K562 (cell line): ENCODE measurements at regions not wholly inside any gene's neighbourhood (a gene's known extent, or its start where the extent isn't known, plus 50 kb on each side); places are given as distances from the start of the nearest gene placed in this dataset.

ENCODE experiments used
- ATAC-seq: fragments of 200-7000 bp; cut with Tn5 transposase; 3 replicates; pipeline ENCODE4 v1.9.1; 2020; ENCODE audit warnings: moderate library complexity
- BruUV-seq: library from RNA; stranded (reverse); fragments of 400-500 nt; replicated peaks from 2 replicates; lab custom pipeline; 2021; lab: Mats Ljungman, UMichigan
- CTCF ChIA-PET: fragments of 300-600 bp; formaldehyde crosslinking; extraction: SDS; loops from one replicate; lab custom pipeline; 2021; ENCODE audit warnings: low intra/inter-chr PET ratio; lab: Yijun Ruan, JAX
- POLR2A ChIA-PET: fragments of 300-600, 350-650 bp; sonication (Branson Sonifier 250); formaldehyde crosslinking; extraction: SDS; loops from one replicate; lab custom pipeline; 2021; ENCODE audit warnings: antibody characterized with exemption, inconsistent platforms; lab: Yijun Ruan, JAX
- DNase-seq, 4 experiments: peaks; one replicate each; pipeline versions ENCODE4 v3.0.0 to v3.0.0-alpha.2; 2011 to 2018; ENCODE audit warnings: low spot score in 3 of 4, mixed read lengths in 3 of 4; ENCODE audit errors: extremely low read depth in 1 of 4
- FAIRE-seq: peaks from 2 replicates; lab custom pipeline; 2011; peaks lifted over from hg19 to GRCh38; lab: Jason Lieb, UNC
- H2AFZ ChIP-seq: 2 replicates; pipeline ENCODE4 v1.6.0; 2011; ENCODE audit warnings: low read depth, low read length, control low read depth, inconsistent platforms
- H3K27ac ChIP-seq: fragments of 200-600 bp; 3 replicates; pipeline ENCODE4 v1.8.0; 2011; ENCODE audit warnings: low read depth, mild to moderate bottlenecking, control low read depth, inconsistent platforms, low read length, moderate library complexity, mixed read lengths; ENCODE audit errors: extremely low read depth
- H3K27me3 ChIP-seq, 2 experiments: fragments of 300-600 bp in 1 of 2; 2 replicates in 1 of 2; 3 replicates in 1 of 2; pipeline versions ENCODE4 v1.6.0 to v1.8.0; 2011; ENCODE audit warnings: inconsistent platforms in 2 of 2, low read length in 2 of 2, mild to moderate bottlenecking in 1 of 2, mixed read lengths in 1 of 2, moderate library complexity in 1 of 2; ENCODE audit not compliant: control insufficient read depth in 2 of 2, insufficient read depth in 2 of 2
- H3K36me3 ChIP-seq: fragments of 300-600 bp; 3 replicates; pipeline ENCODE4 v1.8.0; 2011; ENCODE audit warnings: mild to moderate bottlenecking, low read length, inconsistent platforms; ENCODE audit not compliant: control insufficient read depth, insufficient read depth
- H3K4me1 ChIP-seq, 2 experiments: fragments of 200-600 bp in 1 of 2; replicated peaks in 1 of 2; 2 replicates in 1 of 2; 3 replicates in 1 of 2; pipeline versions ENCODE4 v1.5.1 to v1.8.0; 2011; ENCODE audit warnings: inconsistent platforms in 2 of 2, low read length in 2 of 2, mild to moderate bottlenecking in 1 of 2, mixed read lengths in 1 of 2, moderate library complexity in 1 of 2; ENCODE audit not compliant: control insufficient read depth in 2 of 2, insufficient read depth in 2 of 2
- H3K4me2 ChIP-seq: 2 replicates; pipeline ENCODE4 v1.6.1; 2011; ENCODE audit warnings: low read length, control low read depth, inconsistent platforms, mixed read lengths; ENCODE audit not compliant: insufficient read depth
- H3K4me3 ChIP-seq: fragments of 200-600 bp; sonication (generic), shearing (Covaris generic); 2 replicates; pipeline ENCODE4 v1.5.1; 2016; ENCODE audit warnings: control low read depth, inconsistent platforms
- H3K79me2 ChIP-seq: fragments of 200-600 bp; 3 replicates; pipeline ENCODE4 v1.8.0; 2011; ENCODE audit warnings: low read length, inconsistent platforms; ENCODE audit not compliant: control insufficient read depth, insufficient read depth
- H3K9ac ChIP-seq, 2 experiments: 2 replicates each; pipeline versions ENCODE4 v1.6.0 to v1.6.1; 2011; ENCODE audit warnings: low read depth in 2 of 2, low read length in 2 of 2, control low read depth in 1 of 2, inconsistent platforms in 1 of 2, mild to moderate bottlenecking in 1 of 2, mixed read lengths in 1 of 2; ENCODE audit not compliant: insufficient read depth in 1 of 2
- H3K9me1 ChIP-seq: one replicate; pipeline ENCODE4 v1.6.0; 2011; ENCODE audit warnings: inconsistent platforms, mild to moderate bottlenecking, low read length, moderate library complexity; ENCODE audit not compliant: control insufficient read depth, insufficient read depth
- H3K9me3 ChIP-seq: replicated peaks from 2 replicates; pipeline ENCODE4 v1.5.1; 2011; ENCODE audit warnings: low read depth, low read length, inconsistent platforms; ENCODE audit not compliant: control insufficient read depth, insufficient read depth
- H4K20me1 ChIP-seq: replicated peaks from 2 replicates; pipeline ENCODE4 v1.6.1; 2011; ENCODE audit warnings: low read length, inconsistent platforms, mixed read lengths; ENCODE audit not compliant: control insufficient read depth, insufficient read depth
- DIDO1 ChIP-seq: fragments of 450-650 bp; IDR thresholded peaks from 2 replicates; pipeline ENCODE4 v1.6.1; 2016; ENCODE audit warnings: low read depth, missing biosample characterization, missing genetic modification characterization
- JUNB ChIP-seq: fragments of 450-650 bp; formaldehyde crosslinking; conservative IDR thresholded peaks from 2 replicates; pipeline ENCODE4 v1.4.0; 2020; ENCODE audit warnings: mild to moderate bottlenecking
- MAZ ChIP-seq, 2 experiments: fragments of 450-650 bp in 1 of 2; sonication (generic) in 1 of 2; formaldehyde crosslinking; IDR thresholded peaks in 1 of 2; conservative IDR thresholded peaks in 1 of 2; 2 replicates each; pipeline versions ENCODE4 v1.4.0 to v1.5.0; 2020; ENCODE audit warnings: mild to moderate bottlenecking in 1 of 2, missing genetic modification reagents in 1 of 2
- PPARD ChIP-seq: fragments of 250-450 bp; sonication (Bioruptor Pico); IDR thresholded peaks from 2 replicates; pipeline ENCODE4 v1.8.0; 2022; ENCODE audit warnings: inconsistent platforms, mild to moderate bottlenecking, moderate library complexity
- WGBS: fragments of 100-300 bp; shearing (Covaris generic); methylation state at CpG from one replicate; pipeline ENCODE4 v1.1.6; 2016; ENCODE audit warnings: low coverage, mixed read lengths; ENCODE audit not compliant: insufficient coverage; ENCODE audit errors: missing lambda C conversion rate; 5-methylcytosine and 5-hydroxymethylcytosine counted together
- in situ Hi-C: fragments of 300-500 bp; cut with MboI; formaldehyde crosslinking; loops from 4 replicates; pipeline ENCODE4 v1.15.0; 2018; ENCODE audit warnings: inconsistent platforms, mixed read lengths
- intact Hi-C: fragments of 100-400 bp; cut with micrococcal nuclease; formaldehyde crosslinking; loops from 2 replicates; pipeline ENCODE4 v1.14.2; 2022
- TF ChIP-seq, protein P1 (sequence below): fragments of 450-650 bp; IDR thresholded peaks from 2 replicates; pipeline ENCODE4 v1.6.1; 2014; ENCODE audit warnings: low read depth, mild to moderate bottlenecking, moderate library complexity, borderline replicate concordance
- TF ChIP-seq, protein P2 (sequence below): fragments of 200-800 bp; sonication (Bioruptor generic); IDR thresholded peaks from 2 replicates; pipeline ENCODE4 v1.6.1; 2017; ENCODE audit warnings: missing genetic modification characterization, missing compliant biosample characterization

DNA sequence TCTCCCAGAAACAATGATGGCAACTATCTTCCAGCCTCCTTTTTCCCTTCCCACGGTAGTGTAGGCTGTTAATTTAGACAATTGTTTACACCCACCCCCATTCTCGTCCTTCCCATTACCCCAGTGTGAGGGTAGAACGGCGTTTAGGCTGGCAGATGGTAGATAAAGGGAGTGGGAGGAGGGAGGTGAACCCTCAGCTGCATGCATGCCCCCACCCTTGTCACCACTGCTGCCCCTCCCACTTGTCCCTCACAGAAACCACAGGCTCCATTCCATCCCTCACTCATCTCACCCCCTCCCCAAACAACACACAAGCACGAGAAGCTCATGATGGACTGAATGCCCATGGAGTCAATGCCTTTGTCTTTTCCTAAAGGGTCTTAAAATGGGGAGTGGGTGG is 107.9 kb upstream of the PARD3B start:
- Histone ChIP-seq H3K36me3 (no peaks in the 10 kb centered on the region), H3K4me2 (peak overlapping the region; percentile 34; the same call in 1 of the 2 replicates), H3K9me1 (no peaks in the 10 kb centered on the region), H3K9ac (no peak overlapping the region), H4K20me1 (no peaks in the 10 kb centered on the region), H2AFZ (peak overlapping the region; percentile 66; the same call in 1 of the 2 replicates), H3K4me3 (no peak overlapping the region), H3K27me3 (no peaks in the 10 kb centered on the region), H3K79me2 (no peaks in the 10 kb centered on the region), H3K27ac (no peak overlapping the region), H3K4me1 (peaks cover 0 to 28% of the 10 kb centered on the region in 2 experiments; a peak in 4 of 5 replicates), H3K9me3 (peaks cover 11% of the 10 kb centered on the region)
- WGBS, result 0% methylated on average over 3 of the region's 5 CpGs
- intact Hi-C loops (loop anchor here (10.0 kb wide), 1 partner anchor 113 kb away; no protein-coding TSS in a partner anchor), in situ Hi-C loops (no loop called here)
- ChIA-PET CTCF (no interaction called here), POLR2A (interaction anchor here (0.5 kb wide), 1 partner anchor 1565 kb away, joined by 3 read pairs; no protein-coding TSS in a partner anchor)
- FAIRE-seq (no peak), ATAC-seq (peak; percentile 37; the same call in 1 of the 3 replicates), DNase-seq (peak in 1 of 4 experiments; percentile 15)
- no peak for TF ChIP-seq DIDO1 (tag)
- peak in 1 of 2 experiments; percentile 39; a peak in 1 of 4 replicates for TF ChIP-seq MAZ (CRISPR knock-in tag; conservative IDR thresholded peaks at IDR 0.05 in 1 of 2, IDR thresholded peaks at IDR 0.05 in 1 of 2)
- TF ChIP-seq PPARD (CRISPR knock-in tag), result no peak
- TF ChIP-seq JUNB (CRISPR knock-in tag), result no peak
- TF ChIP-seq, protein P1, sequence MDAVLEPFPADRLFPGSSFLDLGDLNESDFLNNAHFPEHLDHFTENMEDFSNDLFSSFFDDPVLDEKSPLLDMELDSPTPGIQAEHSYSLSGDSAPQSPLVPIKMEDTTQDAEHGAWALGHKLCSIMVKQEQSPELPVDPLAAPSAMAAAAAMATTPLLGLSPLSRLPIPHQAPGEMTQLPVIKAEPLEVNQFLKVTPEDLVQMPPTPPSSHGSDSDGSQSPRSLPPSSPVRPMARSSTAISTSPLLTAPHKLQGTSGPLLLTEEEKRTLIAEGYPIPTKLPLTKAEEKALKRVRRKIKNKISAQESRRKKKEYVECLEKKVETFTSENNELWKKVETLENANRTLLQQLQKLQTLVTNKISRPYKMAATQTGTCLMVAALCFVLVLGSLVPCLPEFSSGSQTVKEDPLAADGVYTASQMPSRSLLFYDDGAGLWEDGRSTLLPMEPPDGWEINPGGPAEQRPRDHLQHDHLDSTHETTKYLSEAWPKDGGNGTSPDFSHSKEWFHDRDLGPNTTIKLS, result no peak
- TF ChIP-seq, protein P2, sequence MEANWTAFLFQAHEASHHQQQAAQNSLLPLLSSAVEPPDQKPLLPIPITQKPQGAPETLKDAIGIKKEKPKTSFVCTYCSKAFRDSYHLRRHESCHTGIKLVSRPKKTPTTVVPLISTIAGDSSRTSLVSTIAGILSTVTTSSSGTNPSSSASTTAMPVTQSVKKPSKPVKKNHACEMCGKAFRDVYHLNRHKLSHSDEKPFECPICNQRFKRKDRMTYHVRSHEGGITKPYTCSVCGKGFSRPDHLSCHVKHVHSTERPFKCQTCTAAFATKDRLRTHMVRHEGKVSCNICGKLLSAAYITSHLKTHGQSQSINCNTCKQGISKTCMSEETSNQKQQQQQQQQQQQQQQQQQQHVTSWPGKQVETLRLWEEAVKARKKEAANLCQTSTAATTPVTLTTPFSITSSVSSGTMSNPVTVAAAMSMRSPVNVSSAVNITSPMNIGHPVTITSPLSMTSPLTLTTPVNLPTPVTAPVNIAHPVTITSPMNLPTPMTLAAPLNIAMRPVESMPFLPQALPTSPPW (CRISPR knock-in tag), result peak; percentile 60; the same call in 1 of the 2 replicates
- no TSS peak for BruUV-seq
